22Rv1 (cell line): ENCODE measurements at regions not wholly inside any gene's neighbourhood (a gene's known extent, or its start where the extent isn't known, plus 50 kb on each side); places are given as distances from the start of the nearest gene placed in this dataset.

Source experiments
- CTCF ChIP-seq: fragments of 450-650 bp; IDR thresholded peaks from 2 replicates; pipeline ENCODE4 v1.5.1; 2017; ENCODE audit warnings: mild to moderate bottlenecking
- ZFX ChIP-seq: fragments of 450-650 bp; IDR thresholded peaks from 2 replicates; pipeline ENCODE4 v1.6.1; 2017; ENCODE audit warnings: antibody characterized with exemption, borderline replicate concordance

- TF ChIP-seq CTCF (no peak), ZFX (no peak)
Observed at GRCh38 chr11:105321696-105322095, 182.1 kb upstream of the CARD18 start.
